ENCODE measurements at regions not wholly inside any gene's neighbourhood (a gene's known extent, or its start where the extent isn't known, plus 50 kb on each side); places are given as distances from the start of the nearest gene placed in this dataset.

- ChIA-PET CTCF (no interaction called here), POLR2A (no interaction called here)
- no peaks in the 10 kb centered on the region for H3K27me3 ChIP-seq (ENCODE audit: control insufficient read depth, insufficient read depth, low read length)
- no peak for DNase-seq (ENCODE audit: low read depth, low spot score)
- no peak overlapping the region for H3K27ac ChIP-seq (ENCODE audit: low read depth, low read length)
- peaks cover 60% of the 10 kb centered on the region for H3K9me3 ChIP-seq (ENCODE audit: control insufficient read depth, insufficient read depth, low read length)
- H3K4me3 ChIP-seq (ENCODE audit: low read depth, low read length), result no peak overlapping the region
- TF ChIP-seq CTCF (IDR thresholded peaks at IDR 0.05; ENCODE audit: low read depth, low read length), result no peak
Measured at GRCh38 chr10:131803860-131804425, 96.9 kb upstream of the PPP2R2D start.

- CTCF ChIA-PET, result no interaction called here
- no peak for TF ChIP-seq CTCF (IDR thresholded peaks at IDR 0.05; ENCODE audit: low read depth, low read length)
- no peak for DNase-seq (ENCODE audit: low read depth, low spot score)
- POLR2A ChIA-PET, result no interaction called here
- Histone ChIP-seq H3K9me3 (ENCODE audit: control insufficient read depth, insufficient read depth, low read length) (peaks cover 63% of the 10 kb centered on the region), H3K27ac (ENCODE audit: low read depth, low read length) (no peak overlapping the region), H3K4me3 (ENCODE audit: low read depth, low read length) (no peak overlapping the region), H3K27me3 (ENCODE audit: control insufficient read depth, insufficient read depth, low read length) (no peaks in the 10 kb centered on the region)
Measured at GRCh38 chr10:131804551-131805295, 96.1 kb upstream of the PPP2R2D start.

DNA sequence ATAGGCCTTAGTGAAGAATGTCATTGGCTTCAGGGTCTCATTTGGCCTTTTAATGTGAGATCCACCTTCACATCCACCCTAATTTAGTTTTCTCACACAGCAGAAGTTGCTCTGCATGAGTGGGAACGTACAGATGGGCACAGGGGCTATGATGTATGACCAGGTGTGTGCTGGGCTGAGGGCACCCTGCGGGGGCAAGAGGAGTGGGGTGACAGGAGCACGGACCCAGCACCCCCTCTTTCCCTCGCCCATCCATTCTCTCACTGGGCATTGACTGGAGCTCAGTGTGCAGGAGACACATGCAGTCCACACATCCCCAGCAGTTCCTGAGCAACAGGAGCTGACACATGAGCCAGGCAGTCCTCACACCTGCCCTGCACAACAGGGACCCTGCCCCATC lies 95.1 kb upstream of the PPP2R2D start:
- POLR2A ChIA-PET, result no interaction called here
- H3K27ac ChIP-seq (ENCODE audit: low read depth, low read length), result no peak overlapping the region
- peaks cover 70% of the 10 kb centered on the region for H3K9me3 ChIP-seq (ENCODE audit: control insufficient read depth, insufficient read depth, low read length)
- no peaks in the 10 kb centered on the region for H3K27me3 ChIP-seq (ENCODE audit: control insufficient read depth, insufficient read depth, low read length)
- DNase-seq (ENCODE audit: low read depth, low spot score), result no peak
- CTCF ChIA-PET, result no interaction called here
- TF ChIP-seq CTCF (IDR thresholded peaks at IDR 0.05; ENCODE audit: low read depth, low read length), result no peak
- no peak overlapping the region for H3K4me3 ChIP-seq (ENCODE audit: low read depth, low read length)

- Histone ChIP-seq H3K4me3 (ENCODE audit: low read depth, low read length) (no peak overlapping the region), H3K27me3 (ENCODE audit: control insufficient read depth, insufficient read depth, low read length) (no peaks in the 10 kb centered on the region), H3K27ac (ENCODE audit: low read depth, low read length) (no peak overlapping the region), H3K9me3 (ENCODE audit: control insufficient read depth, insufficient read depth, low read length) (peaks cover 74% of the 10 kb centered on the region)
- ChIA-PET CTCF (no interaction called here), POLR2A (no interaction called here)
- no peak for DNase-seq (ENCODE audit: low read depth, low spot score)
- no peak for TF ChIP-seq CTCF (IDR thresholded peaks at IDR 0.05; ENCODE audit: low read depth, low read length)
Measured at GRCh38 chr10:131806146-131806545, 94.7 kb upstream of the PPP2R2D start.

DNA sequence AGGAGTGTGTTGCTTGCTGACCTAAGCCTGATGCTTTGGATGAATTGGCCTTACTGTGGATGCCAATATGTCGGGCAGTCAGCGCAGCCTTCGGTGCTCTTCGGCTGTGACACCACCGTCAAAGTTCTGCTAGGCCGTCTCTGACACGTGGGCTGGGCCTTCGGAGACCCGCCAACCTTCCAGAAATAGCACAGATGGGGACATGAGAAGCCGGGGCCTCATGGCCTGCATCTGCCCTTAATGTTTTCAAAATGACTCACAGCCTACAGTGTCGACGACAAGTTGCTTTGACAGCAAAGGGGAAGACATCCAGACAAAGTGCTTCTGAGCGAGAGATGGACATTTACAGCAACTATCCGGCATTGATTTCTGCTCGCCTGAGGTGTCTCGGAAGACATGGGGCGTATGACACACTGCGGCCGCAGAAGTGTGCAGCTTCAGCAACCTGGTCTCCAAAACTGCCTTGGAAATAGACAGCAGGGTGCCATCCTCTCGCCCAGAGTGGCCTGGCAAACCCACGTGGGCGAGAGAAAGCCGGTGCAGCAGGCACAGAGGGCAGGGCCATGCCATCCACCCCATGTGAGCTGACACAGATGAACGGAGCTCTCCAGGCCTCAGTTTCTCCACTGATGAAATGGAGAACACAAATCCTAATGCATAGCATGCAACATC lies 94.0 kb upstream of the PPP2R2D start:
- H3K27me3 ChIP-seq (ENCODE audit: control insufficient read depth, insufficient read depth, low read length), result no peaks in the 10 kb centered on the region
- POLR2A ChIA-PET, result no interaction called here
- CTCF ChIA-PET, result no interaction called here
- DNase-seq (ENCODE audit: low read depth, low spot score), result no peak
- H3K9me3 ChIP-seq (ENCODE audit: control insufficient read depth, insufficient read depth, low read length), result peaks cover 81% of the 10 kb centered on the region
- no peak overlapping the region for H3K27ac ChIP-seq (ENCODE audit: low read depth, low read length)
- no peak overlapping the region for H3K4me3 ChIP-seq (ENCODE audit: low read depth, low read length)
- TF ChIP-seq CTCF (IDR thresholded peaks at IDR 0.05; ENCODE audit: low read depth, low read length), result no peak
